Fibroblast of skin of left quadriceps (primary cell): ENCODE measurements at regions not wholly inside any gene's neighbourhood (a gene's known extent, or its start where the extent isn't known, plus 50 kb on each side); places are given as distances from the start of the nearest gene placed in this dataset.
"Not testable (repeated sequence)": the region's sequence is repeated elsewhere in the genome, so short reads cannot be mapped to it uniquely, and the experiment has no call there.

ENCODE experiments used
- DNase-seq, 2 experiments: peaks; one replicate each; pipeline ENCODE4 v3.0.0-alpha.2; 2013; ENCODE audit warnings: low read depth in 2 of 2

GRCh38 chr6:125431971-125432370 lies 130.2 kb upstream of the HDDC2 start:
- DNase-seq: no peak

- DNase-seq: no peak
These were observed 131.2 kb upstream of the HDDC2 start for GRCh38 chr6:125432963-125433362.

GRCh38 chr6:125434760-125435159 lies 133.0 kb upstream of the HDDC2 start:
- DNase-seq: no peak

GRCh38 chr6:125439512-125439911 lies 137.7 kb upstream of the HDDC2 start:
- DNase-seq: no peak

- no peak for DNase-seq
These were observed 142.5 kb upstream of the HDDC2 start for GRCh38 chr6:125444006-125444923.

- DNase-seq: no peak
These were observed 143.3 kb upstream of the HDDC2 start for GRCh38 chr6:125445054-125445453.

DNA sequence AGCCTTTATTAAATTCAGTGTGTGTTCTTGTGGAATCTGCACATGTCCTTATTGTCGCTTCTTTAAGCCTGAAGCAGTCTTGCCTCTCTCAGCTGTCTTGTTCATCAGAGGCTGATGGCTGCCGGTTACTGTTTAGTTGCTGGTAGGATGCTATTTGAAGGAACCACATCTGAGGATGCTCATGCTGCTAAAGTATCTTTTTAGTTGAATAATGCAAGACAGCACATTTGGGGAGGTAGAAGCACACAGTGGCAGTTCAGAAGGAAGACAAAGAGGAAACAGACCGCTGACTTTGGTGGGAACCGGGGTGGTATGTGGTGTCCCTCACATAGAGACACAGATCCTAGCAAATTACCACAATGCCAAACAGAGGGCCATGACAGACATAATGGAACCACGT lies 144.2 kb upstream of the HDDC2 start:
- no peak for DNase-seq

GRCh38 chr6:125451750-125452149 lies 150.0 kb upstream of the HDDC2 start:
- DNase-seq: no peak

- DNase-seq: no peak
These were observed 151.7 kb upstream of the HDDC2 start for GRCh38 chr6:125453516-125453915.

GRCh38 chr6:125454351-125454750 lies 152.6 kb upstream of the HDDC2 start:
- DNase-seq: no peak

DNA sequence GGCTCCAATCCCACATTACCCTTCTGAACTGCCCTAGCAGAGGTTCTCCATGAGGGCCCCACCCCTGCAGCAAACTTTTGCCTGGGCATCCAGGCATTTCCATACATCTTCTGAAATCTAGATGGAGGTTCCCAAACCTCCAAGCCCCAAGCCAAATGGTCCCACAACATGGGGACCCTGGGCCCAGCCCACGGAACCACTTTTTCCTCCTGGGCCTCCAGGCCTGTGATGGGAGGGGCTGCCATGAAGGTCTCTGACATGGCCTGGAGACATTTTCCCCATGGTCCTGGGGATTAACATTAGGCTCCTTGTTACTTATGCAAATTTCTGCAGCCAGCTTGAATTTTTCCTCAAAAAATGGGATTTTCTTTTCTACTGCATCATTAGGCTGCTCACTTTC lies 156.7 kb upstream of the HDDC2 start:
- not testable (repeated sequence) for DNase-seq

DNA sequence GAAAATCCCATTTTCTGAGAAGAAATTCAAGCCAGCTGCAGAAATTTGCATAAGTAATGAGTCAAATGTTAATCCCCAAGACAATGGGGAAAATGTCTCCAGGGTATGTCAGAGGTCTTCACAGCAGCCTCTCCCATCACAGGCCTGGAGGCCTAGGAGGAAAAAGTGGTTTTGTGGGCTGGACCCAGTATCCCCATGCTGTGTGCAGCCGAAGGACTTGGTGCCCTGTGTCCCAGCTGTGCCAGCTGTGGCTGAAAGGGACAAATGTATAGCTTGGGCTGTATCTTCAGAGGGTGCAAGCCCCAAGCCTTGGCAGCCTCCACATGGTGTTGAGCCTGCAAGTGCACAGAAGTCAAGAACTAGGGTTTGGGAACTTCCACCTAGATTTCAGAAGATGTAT lies 163.6 kb upstream of the HDDC2 start:
- DNase-seq: not testable (repeated sequence)

DNA sequence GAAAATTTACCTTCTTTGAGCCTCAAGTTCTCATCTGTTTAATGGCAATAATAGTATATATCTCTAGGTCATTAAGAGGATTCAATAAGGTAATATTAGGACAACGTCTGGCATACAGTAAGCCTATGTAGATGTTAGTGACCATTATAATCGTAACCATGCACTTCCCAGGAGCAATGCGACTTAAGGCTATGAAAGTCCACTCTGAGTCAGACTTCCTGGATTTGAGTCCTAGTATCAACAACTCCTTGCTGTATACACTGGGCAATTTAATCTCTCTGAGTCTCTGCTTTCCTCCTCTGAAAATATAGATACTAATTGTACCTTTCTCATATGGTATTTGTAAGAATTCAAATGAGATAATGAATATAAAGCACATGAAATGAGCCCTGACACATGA lies 168.1 kb upstream of the HDDC2 start:
- no peak for DNase-seq

GRCh38 chr6:125471667-125472066 lies 169.9 kb upstream of the HDDC2 start:
- DNase-seq: no peak

GRCh38 chr6:125474061-125474460 lies 172.3 kb upstream of the HDDC2 start:
- DNase-seq: no peak

- no peak for DNase-seq
These were observed 175.4 kb upstream of the HDDC2 start for GRCh38 chr6:125477156-125477555.

DNA sequence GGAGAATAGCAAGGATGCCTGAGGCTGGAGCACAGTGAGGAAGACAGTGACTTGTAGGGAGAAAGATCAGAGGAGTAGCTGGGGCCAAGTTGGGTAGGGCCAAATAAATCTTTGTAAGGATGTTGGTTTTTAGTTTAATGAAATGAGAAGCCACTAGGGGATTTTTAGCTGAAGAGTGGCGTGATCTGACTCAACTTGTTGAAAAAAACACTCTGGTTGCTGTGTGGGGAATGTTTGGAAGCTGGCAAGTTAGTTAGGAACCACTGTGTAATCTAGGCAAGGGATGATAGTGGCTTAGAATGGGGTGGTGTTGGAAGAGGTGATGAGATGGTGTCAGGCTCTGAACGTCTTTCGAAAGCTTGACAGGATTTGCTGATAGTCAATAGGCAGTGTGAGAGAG lies 176.1 kb upstream of the HDDC2 start:
- no peak for DNase-seq

- DNase-seq: no peak
These were observed 178.4 kb upstream of the HDDC2 start for GRCh38 chr6:125480146-125480545.

DNA sequence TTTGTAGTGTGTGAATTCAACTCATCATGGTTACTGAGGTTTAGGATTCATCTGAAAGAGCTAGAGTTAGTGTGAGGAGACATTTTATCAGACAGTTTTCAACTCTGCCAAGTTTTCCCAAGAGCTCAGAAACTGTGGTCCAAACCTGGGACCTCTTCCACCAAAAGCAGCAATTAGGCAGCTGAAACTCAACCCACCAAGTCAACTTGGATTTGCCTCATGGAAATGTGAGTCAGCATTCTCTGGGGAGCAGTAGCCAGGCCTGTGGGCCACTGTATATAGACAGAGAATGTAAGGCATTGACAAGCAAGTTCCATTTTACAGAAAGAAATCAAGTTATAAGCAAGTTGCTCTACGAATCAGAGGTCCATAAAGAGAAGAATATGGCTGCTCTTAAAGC lies 178.8 kb upstream of the HDDC2 start:
- no peak for DNase-seq

DNA sequence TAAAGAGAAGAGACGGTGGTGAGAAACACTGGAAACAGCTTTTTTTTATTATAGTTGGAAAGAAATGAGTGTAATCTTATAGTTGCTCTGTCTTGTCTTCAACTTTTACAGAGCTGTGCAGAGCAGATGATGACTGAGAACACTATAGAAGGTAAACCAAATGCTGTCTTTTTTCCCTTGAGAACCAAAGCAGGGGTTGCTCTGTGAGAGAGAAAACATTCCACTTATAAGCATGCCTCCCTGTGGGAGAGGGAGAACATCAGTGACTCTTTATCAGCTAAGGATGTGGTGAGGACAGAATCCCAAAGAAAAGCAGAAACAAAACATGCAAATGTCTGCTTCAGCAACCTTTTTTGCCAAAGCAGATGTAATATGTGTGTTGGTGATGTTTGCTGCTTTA lies 179.3 kb upstream of the HDDC2 start:
- DNase-seq: no peak

- DNase-seq: no peak
These were observed 184.0 kb upstream of the HDDC2 start for GRCh38 chr6:125485757-125486156.

- DNase-seq: no peak
These were observed 185.1 kb upstream of the HDDC2 start for GRCh38 chr6:125486881-125487280.

DNA sequence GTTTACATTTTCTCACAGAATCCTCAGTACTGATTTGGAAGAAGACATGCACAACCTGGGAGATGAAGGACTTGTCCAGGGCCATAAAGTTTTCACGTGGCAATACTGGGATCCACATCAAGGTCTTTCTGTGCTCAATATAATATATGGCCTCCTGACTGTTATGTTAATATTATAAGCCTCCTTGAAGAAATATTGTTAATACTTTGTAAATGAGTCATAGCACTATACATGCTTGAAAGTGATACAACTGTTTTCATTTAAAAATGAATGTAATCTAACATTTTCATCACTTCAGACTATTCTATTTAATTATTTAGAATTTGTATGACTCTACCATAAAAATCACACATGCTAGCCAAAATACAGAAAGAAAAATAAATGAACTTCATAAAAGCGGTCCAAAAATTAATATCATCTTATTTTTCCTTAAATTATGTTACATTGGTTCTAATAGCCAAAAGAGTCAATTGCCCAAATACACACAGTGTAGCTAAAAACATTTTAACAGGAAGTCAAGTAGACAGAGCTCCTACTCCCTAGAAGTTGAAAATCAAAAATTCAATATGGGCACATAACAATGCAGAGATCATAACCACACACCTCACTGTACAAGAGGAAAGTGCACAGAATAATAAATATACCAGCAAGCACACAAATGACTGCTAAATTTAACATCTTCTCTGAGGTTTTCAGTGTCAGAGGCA lies 188.0 kb upstream of the HDDC2 start:
- DNase-seq: no peak
